ENCODE measurements at regions not wholly inside any gene's neighbourhood (a gene's known extent, or its start where the extent isn't known, plus 50 kb on each side); places are given as distances from the start of the nearest gene placed in this dataset.

DNA sequence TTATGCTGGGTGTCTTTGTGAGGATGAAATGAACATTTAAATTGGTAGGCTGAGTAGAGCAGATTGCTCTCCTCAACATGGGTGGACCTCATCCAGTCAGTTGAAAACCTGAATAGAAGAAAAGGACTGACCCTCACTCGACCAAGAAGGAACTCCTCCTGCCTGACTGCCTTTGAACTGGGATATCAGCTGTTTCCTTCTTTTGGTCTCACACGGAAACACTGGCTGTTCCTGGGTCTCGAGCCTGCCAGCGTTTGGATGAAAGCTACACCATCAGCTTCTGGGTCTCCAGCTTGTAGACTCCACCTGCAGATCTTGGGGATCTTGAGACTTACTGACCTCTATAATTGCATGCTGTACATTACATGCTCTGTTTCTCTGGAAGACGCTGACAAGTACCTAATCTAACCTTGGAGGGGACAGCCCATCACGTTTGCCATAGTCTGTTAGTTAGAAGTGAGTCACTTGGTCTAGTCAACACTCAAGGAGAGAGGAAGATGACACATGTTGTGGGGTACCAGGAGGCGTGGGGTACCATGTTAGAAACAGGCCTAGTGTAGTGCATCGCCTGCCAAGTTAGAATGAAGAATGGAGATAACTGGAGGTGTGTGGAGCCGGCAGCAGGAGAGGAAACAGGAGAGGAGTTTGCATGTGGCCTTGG lies 267.0 kb downstream of the MREG start:
- ChIA-PET CTCF (ENCODE audit: low intra/inter-chr PET ratio) (no interaction called here), POLR2A (no interaction called here)
- H3K36me3 ChIP-seq (ENCODE audit: control insufficient read depth, insufficient read depth, low read length), result no peaks in the 10 kb centered on the region
- BruUV-seq (replicated peaks), result no TSS peak
- no peaks in the 10 kb centered on the region for H3K79me2 ChIP-seq (ENCODE audit: control insufficient read depth, insufficient read depth, low read length)
- H3K9ac ChIP-seq (ENCODE audit: insufficient read depth in 1 of 2, low read depth in 2 of 2, low read length in 2 of 2), result no peak overlapping the region
- ATAC-seq (no peak), FAIRE-seq (no peak), DNase-seq (ENCODE audit: extremely low read depth in 1 of 4, low spot score in 3 of 4) (no peak)
- H3K9me1 ChIP-seq (ENCODE audit: control insufficient read depth, insufficient read depth, low read length), result no peaks in the 10 kb centered on the region
- 55% methylated on average over 5 of the region's 9 CpGs for WGBS (ENCODE audit: insufficient coverage, low coverage, missing lambda C conversion rate)
- intact Hi-C loops (cut with micrococcal nuclease), result no loop called here
- TF ChIP-seq CBX8 (IDR thresholded peaks at IDR 0.05; ENCODE audit: borderline replicate concordance, extremely low read depth, low read depth, low read length, poor library complexity, severe bottlenecking), result no peak
- no peak for TF ChIP-seq SMAD2 (IDR thresholded peaks at IDR 0.05; ENCODE audit: low read depth, low read length)
- no peak for TF ChIP-seq ZNF445 (CRISPR knock-in tag; IDR thresholded peaks at IDR 0.05; ENCODE audit: low read depth)
- TF ChIP-seq SRSF1 (IDR thresholded peaks at IDR 0.05; ENCODE audit: low read depth, low read length), result no peak
- TF ChIP-seq ZNF76 (CRISPR knock-in tag; IDR thresholded peaks at IDR 0.05; ENCODE audit: borderline replicate concordance), result no peak
- H4K20me1 ChIP-seq (replicated peaks; ENCODE audit: control insufficient read depth, insufficient read depth, low read length), result no peaks in the 10 kb centered on the region
- no peaks in the 10 kb centered on the region for H3K9me3 ChIP-seq (replicated peaks; ENCODE audit: control insufficient read depth, insufficient read depth, low read depth, low read length)
- no peak overlapping the region for H3K4me2 ChIP-seq (ENCODE audit: insufficient read depth, low read length)
- in situ Hi-C loops (cut with MboI), result no loop called here
- H3K27me3 ChIP-seq (ENCODE audit: control insufficient read depth in 2 of 2, insufficient read depth in 2 of 2, low read length in 2 of 2), result no peaks in the 10 kb centered on the region
- 0 out of 5 replicates have a peak, but pooled peaks cover 4 to 5% of the 10 kb centered on the region in 2 experiments for H3K4me1 ChIP-seq (replicated peaks in 1 of 2; ENCODE audit: control insufficient read depth in 2 of 2, insufficient read depth in 2 of 2, low read length in 2 of 2)
- no peak overlapping the region for H3K4me3 ChIP-seq
- 0 out of 2 replicates have a peak overlapping the region, but pooled peaks have one; percentile 16 for H2AFZ ChIP-seq (ENCODE audit: low read depth, low read length)
- no peak overlapping the region for H3K27ac ChIP-seq (ENCODE audit: extremely low read depth, low read depth, low read length)

DNA sequence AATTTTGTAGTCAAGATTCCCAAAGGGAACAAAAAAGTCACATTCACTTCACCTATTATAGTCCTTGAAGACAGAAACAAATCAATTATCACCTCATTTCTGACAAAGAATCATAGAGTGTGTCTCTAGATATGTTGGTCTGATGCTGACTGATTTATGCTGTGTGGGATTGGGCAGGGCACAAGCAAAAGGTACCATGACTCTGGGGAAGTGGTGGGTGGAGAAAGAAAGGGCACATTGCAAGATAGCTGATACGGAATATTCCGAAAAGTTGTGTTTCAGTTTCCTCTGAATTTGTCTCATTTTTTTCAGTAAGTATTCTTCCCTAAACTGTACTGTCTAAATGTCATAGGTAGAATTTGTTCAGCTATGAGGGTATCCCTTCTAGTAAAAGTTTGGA lies 268.0 kb downstream of the MREG start:
- TF ChIP-seq MEIS2 (IDR thresholded peaks at IDR 0.05; ENCODE audit: partially characterized antibody) (peak; percentile 41), RBM34 (IDR thresholded peaks at IDR 0.05; ENCODE audit: borderline replicate concordance, insufficient read depth, low read length) (no peak)
- H4K20me1 ChIP-seq (replicated peaks; ENCODE audit: control insufficient read depth, insufficient read depth, low read length), result no peaks in the 10 kb centered on the region
- H3K4me1 ChIP-seq (replicated peaks in 1 of 2; ENCODE audit: control insufficient read depth in 2 of 2, insufficient read depth in 2 of 2, low read length in 2 of 2), result 0 out of 5 replicates have a peak, but pooled peaks cover 4 to 5% of the 10 kb centered on the region in 2 experiments
- H3K9me1 ChIP-seq (ENCODE audit: control insufficient read depth, insufficient read depth, low read length), result no peaks in the 10 kb centered on the region
- H2AFZ ChIP-seq (ENCODE audit: low read depth, low read length), result no peak overlapping the region
- H3K79me2 ChIP-seq (ENCODE audit: control insufficient read depth, insufficient read depth, low read length), result no peaks in the 10 kb centered on the region
- DNase-seq (ENCODE audit: extremely low read depth in 1 of 4, low spot score in 3 of 4) (no peak), FAIRE-seq (no peak), ATAC-seq (no peak)
- 92% methylated on average over 2 of the region's 2 CpGs for WGBS (ENCODE audit: insufficient coverage, low coverage, missing lambda C conversion rate)
- no peaks in the 10 kb centered on the region for H3K36me3 ChIP-seq (ENCODE audit: control insufficient read depth, insufficient read depth, low read length)
- no peaks in the 10 kb centered on the region for H3K27me3 ChIP-seq (ENCODE audit: control insufficient read depth in 2 of 2, insufficient read depth in 2 of 2, low read length in 2 of 2)
- POLR2A ChIA-PET, result interaction anchor here (0.7 kb wide), 1 partner anchor 125 kb away, joined by 4 read pairs; no protein-coding TSS in a partner anchor
- H3K4me3 ChIP-seq, result no peak overlapping the region
- no peak overlapping the region for H3K4me2 ChIP-seq (ENCODE audit: insufficient read depth, low read length)
- no TSS peak for BruUV-seq (replicated peaks)
- H3K9me3 ChIP-seq (replicated peaks; ENCODE audit: control insufficient read depth, insufficient read depth, low read depth, low read length), result no peaks in the 10 kb centered on the region
- no peak overlapping the region for H3K27ac ChIP-seq (ENCODE audit: extremely low read depth, low read depth, low read length)
- in situ Hi-C loops (cut with MboI) (no loop called here), intact Hi-C loops (cut with micrococcal nuclease) (no loop called here)
- no peak overlapping the region for H3K9ac ChIP-seq (ENCODE audit: insufficient read depth in 1 of 2, low read depth in 2 of 2, low read length in 2 of 2)
- CTCF ChIA-PET (ENCODE audit: low intra/inter-chr PET ratio), result no interaction called here
